Neural progenitor cell (in vitro differentiated cells): ENCODE measurements at regions not wholly inside any gene's neighbourhood (a gene's known extent, or its start where the extent isn't known, plus 50 kb on each side); places are given as distances from the start of the nearest gene placed in this dataset.

Experiments used
- DNase-seq: peaks from one replicate; pipeline ENCODE4 v3.0.0-alpha.2; 2016; ENCODE audit warnings: low spot score
- H2AFZ ChIP-seq: fragments of 200-600 bp; sonication (generic); replicated peaks from 2 replicates; pipeline ENCODE4 v1.6.1; 2016; ENCODE audit warnings: antibody characterized with exemption
- H3F3A ChIP-seq: fragments of 200-600 bp; sonication (generic); 2 replicates; pipeline ENCODE4 v1.6.1; 2016; ENCODE audit warnings: antibody characterized with exemption, low read depth
- H3K27ac ChIP-seq: fragments of 200-600 bp; sonication (generic); 2 replicates; pipeline ENCODE4 v1.5.1; 2016; ENCODE audit warnings: mild to moderate bottlenecking
- H3K27me3 ChIP-seq: fragments of 200-600 bp; sonication (generic); 2 replicates; pipeline ENCODE4 v1.6.1; 2016; ENCODE audit warnings: mild to moderate bottlenecking, moderate library complexity
- H3K36me3 ChIP-seq: fragments of 200-600 bp; sonication (generic); 2 replicates; pipeline ENCODE4 v1.5.1; 2016
- H3K4me1 ChIP-seq: fragments of 200-600 bp; sonication (generic); 2 replicates; pipeline ENCODE4 v1.6.1; 2016; ENCODE audit warnings: mixed run types
- H3K4me2 ChIP-seq: fragments of 200-600 bp; sonication (generic); 2 replicates; pipeline ENCODE4 v1.6.1; 2016
- H3K4me3 ChIP-seq: fragments of 200-600 bp; sonication (generic); 2 replicates; pipeline ENCODE4 v1.5.1; 2016
- H3K79me2 ChIP-seq: fragments of 200-600 bp; sonication (generic); 2 replicates; pipeline ENCODE4 v1.6.1; 2016; ENCODE audit warnings: low read depth
- H3K9ac ChIP-seq: fragments of 200-600 bp; sonication (generic); 2 replicates; pipeline ENCODE4 v1.6.1; 2016
- H3K9me3 ChIP-seq: fragments of 200-600 bp; sonication (generic); 2 replicates; pipeline ENCODE4 v1.5.1; 2016; ENCODE audit warnings: low read depth
- H4K20me1 ChIP-seq: fragments of 200-600 bp; sonication (generic); 2 replicates; pipeline ENCODE4 v1.6.1; 2016; ENCODE audit warnings: low read depth
- H3K27ac Mint-ChIP-seq: 3 replicates; pipeline ENCODE4 v1.8.0; 2021; ENCODE audit warnings: mixed read lengths
- H3K27me3 Mint-ChIP-seq: 2 replicates; pipeline ENCODE4 v1.8.0; 2022; ENCODE audit warnings: low read depth, mild to moderate bottlenecking, inconsistent platforms, moderate library complexity, mixed read lengths; ENCODE audit not compliant: insufficient read depth
- H3K36me3 Mint-ChIP-seq: 3 replicates; pipeline ENCODE4 v1.8.0; 2021; ENCODE audit warnings: mixed read lengths
- H3K4me1 Mint-ChIP-seq: 3 replicates; pipeline ENCODE4 v1.8.0; 2021; ENCODE audit warnings: mixed read lengths
- H3K4me3 Mint-ChIP-seq: 3 replicates; pipeline ENCODE4 v1.8.0; 2021; ENCODE audit warnings: mild to moderate bottlenecking, moderate library complexity, mixed read lengths
- H3K9me3 Mint-ChIP-seq: 3 replicates; pipeline ENCODE4 v1.8.0; 2020; ENCODE audit warnings: mixed read lengths
- EZH2 ChIP-seq: fragments of 200-600 bp; sonication (generic); IDR thresholded peaks from 2 replicates; pipeline ENCODE4 v1.6.1; 2017; ENCODE audit warnings: antibody characterized with exemption, mild to moderate bottlenecking, moderate library complexity
- EZH2phosphoT487 ChIP-seq: fragments of 200-600 bp; sonication (generic); IDR thresholded peaks from 2 replicates; pipeline ENCODE4 v1.6.1; 2017; ENCODE audit warnings: antibody characterized with exemption
- TF ChIP-seq, protein P1 (sequence below): fragments of 200-600 bp; sonication (generic); IDR thresholded peaks from 2 replicates; pipeline ENCODE4 v1.5.1; 2017; ENCODE audit warnings: antibody characterized with exemption, mild to moderate bottlenecking

DNA sequence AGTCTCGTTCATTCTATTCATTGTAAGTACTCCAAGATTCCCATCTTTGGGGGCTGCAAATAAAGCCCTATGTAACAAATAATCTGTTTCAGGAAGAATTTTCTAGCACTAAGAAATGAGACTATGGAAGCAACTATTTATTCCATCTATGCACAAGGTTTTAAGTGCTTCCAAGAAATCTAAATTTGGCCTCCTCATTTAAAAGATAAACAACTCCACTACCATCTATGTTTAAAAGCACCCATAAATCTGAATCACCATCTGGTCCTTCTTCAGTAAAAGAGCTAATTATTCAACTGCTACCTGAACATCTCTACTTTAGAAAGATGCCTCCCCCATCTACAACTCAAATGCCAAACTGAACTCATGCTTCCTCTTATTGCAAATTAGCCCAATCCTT is 547.3 kb upstream of the LRRC4C start:
- Mint-ChIP-seq H3K9me3 (no peaks in the 10 kb centered on the region), H3K36me3 (no peaks in the 10 kb centered on the region), H3K4me3 (no peak overlapping the region), H3K27ac (no peak overlapping the region), H3K4me1 (no peaks in the 10 kb centered on the region), H3K27me3 (no peaks in the 10 kb centered on the region)
- Histone ChIP-seq H3K36me3 (no peaks in the 10 kb centered on the region), H3K9me3 (no peaks in the 10 kb centered on the region), H3K27ac (no peak overlapping the region), H3K79me2 (no peaks in the 10 kb centered on the region), H3F3A (no peaks in the 10 kb centered on the region), H3K27me3 (no peaks in the 10 kb centered on the region), H3K9ac (no peak overlapping the region), H3K4me1 (no peaks in the 10 kb centered on the region), H4K20me1 (no peaks in the 10 kb centered on the region), H2AFZ (no peak overlapping the region), H3K4me3 (no peak overlapping the region), H3K4me2 (no peak overlapping the region)
- TF ChIP-seq EZH2phosphoT487: no peak
- TF ChIP-seq EZH2: no peak
- TF ChIP-seq, protein P1, sequence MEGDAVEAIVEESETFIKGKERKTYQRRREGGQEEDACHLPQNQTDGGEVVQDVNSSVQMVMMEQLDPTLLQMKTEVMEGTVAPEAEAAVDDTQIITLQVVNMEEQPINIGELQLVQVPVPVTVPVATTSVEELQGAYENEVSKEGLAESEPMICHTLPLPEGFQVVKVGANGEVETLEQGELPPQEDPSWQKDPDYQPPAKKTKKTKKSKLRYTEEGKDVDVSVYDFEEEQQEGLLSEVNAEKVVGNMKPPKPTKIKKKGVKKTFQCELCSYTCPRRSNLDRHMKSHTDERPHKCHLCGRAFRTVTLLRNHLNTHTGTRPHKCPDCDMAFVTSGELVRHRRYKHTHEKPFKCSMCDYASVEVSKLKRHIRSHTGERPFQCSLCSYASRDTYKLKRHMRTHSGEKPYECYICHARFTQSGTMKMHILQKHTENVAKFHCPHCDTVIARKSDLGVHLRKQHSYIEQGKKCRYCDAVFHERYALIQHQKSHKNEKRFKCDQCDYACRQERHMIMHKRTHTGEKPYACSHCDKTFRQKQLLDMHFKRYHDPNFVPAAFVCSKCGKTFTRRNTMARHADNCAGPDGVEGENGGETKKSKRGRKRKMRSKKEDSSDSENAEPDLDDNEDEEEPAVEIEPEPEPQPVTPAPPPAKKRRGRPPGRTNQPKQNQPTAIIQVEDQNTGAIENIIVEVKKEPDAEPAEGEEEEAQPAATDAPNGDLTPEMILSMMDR: no peak
- DNase-seq: no peak

- TF ChIP-seq EZH2phosphoT487: no peak
- no peak for TF ChIP-seq EZH2
- TF ChIP-seq, protein P1: no peak
- Histone ChIP-seq H2AFZ (no peak overlapping the region), H3K79me2 (no peaks in the 10 kb centered on the region), H3K4me1 (no peaks in the 10 kb centered on the region), H3K27ac (no peak overlapping the region), H3K9ac (no peak overlapping the region), H4K20me1 (no peaks in the 10 kb centered on the region), H3F3A (no peaks in the 10 kb centered on the region), H3K4me2 (no peak overlapping the region), H3K36me3 (no peaks in the 10 kb centered on the region), H3K27me3 (no peaks in the 10 kb centered on the region), H3K4me3 (no peak overlapping the region), H3K9me3 (no peaks in the 10 kb centered on the region)
- Mint-ChIP-seq H3K36me3 (no peaks in the 10 kb centered on the region), H3K27me3 (peaks cover 2% of the 10 kb centered on the region), H3K27ac (no peak overlapping the region), H3K4me1 (no peaks in the 10 kb centered on the region), H3K4me3 (no peak overlapping the region), H3K9me3 (peaks cover 2% of the 10 kb centered on the region)
- DNase-seq: no peak
Measured at GRCh38 chr11:42012271-42012670, 552.8 kb upstream of the LRRC4C start.

- no peak overlapping the region for H3K4me3 ChIP-seq
- no peaks in the 10 kb centered on the region for H3K36me3 ChIP-seq
- no peak overlapping the region for H3K4me2 ChIP-seq
- H2AFZ ChIP-seq: no peak overlapping the region
- H3K27me3 Mint-ChIP-seq: peaks cover 2% of the 10 kb centered on the region
- H4K20me1 ChIP-seq: no peaks in the 10 kb centered on the region
- no peaks in the 10 kb centered on the region for H3K27me3 ChIP-seq
- no peak overlapping the region for H3K27ac ChIP-seq
- H3K9me3 ChIP-seq: no peaks in the 10 kb centered on the region
- TF ChIP-seq, protein P1: no peak
- no peak for TF ChIP-seq EZH2
- no peak overlapping the region for H3K9ac ChIP-seq
- H3K27ac Mint-ChIP-seq: no peak overlapping the region
- H3K36me3 Mint-ChIP-seq: no peaks in the 10 kb centered on the region
- no peaks in the 10 kb centered on the region for H3K4me1 ChIP-seq
- H3F3A ChIP-seq: no peaks in the 10 kb centered on the region
- no peak overlapping the region for H3K4me3 Mint-ChIP-seq
- peaks cover 2% of the 10 kb centered on the region for H3K9me3 Mint-ChIP-seq
- H3K79me2 ChIP-seq: no peaks in the 10 kb centered on the region
- H3K4me1 Mint-ChIP-seq: peaks cover 4% of the 10 kb centered on the region
- no peak for DNase-seq
Measured at GRCh38 chr11:42013656-42014201, 554.3 kb upstream of the LRRC4C start.
